GM23248 (cell line): ENCODE measurements at regions not wholly inside any gene's neighbourhood (a gene's known extent, or its start where the extent isn't known, plus 50 kb on each side); places are given as distances from the start of the nearest gene placed in this dataset.
"Not testable (repeated sequence)": the region's sequence is repeated elsewhere in the genome, so short reads cannot be mapped to it uniquely, and the experiment has no call there.

ENCODE experiments used
- DNase-seq: peaks from one replicate; pipeline ENCODE4 v3.0.0-alpha.2; 2015
- H2AFZ ChIP-seq: fragments of 200-600 bp; sonication (generic); 2 replicates; pipeline ENCODE4 v1.6.1; 2016; ENCODE audit warnings: antibody characterized with exemption
- H3F3A ChIP-seq: fragments of 200-600 bp; sonication (generic); 2 replicates; pipeline ENCODE4 v1.6.1; 2016; ENCODE audit warnings: mild to moderate bottlenecking, antibody characterized with exemption, mixed run types; ENCODE audit not compliant: insufficient read depth
- H3K27ac ChIP-seq: fragments of 200-600 bp; sonication (generic); 2 replicates; pipeline ENCODE4 v1.5.1; 2016; ENCODE audit warnings: mild to moderate bottlenecking
- H3K27me3 ChIP-seq: fragments of 200-600 bp; sonication (generic); replicated peaks from 2 replicates; pipeline ENCODE4 v1.6.1; 2016; ENCODE audit warnings: mild to moderate bottlenecking; ENCODE audit not compliant: insufficient read depth
- H3K36me3 ChIP-seq: fragments of 200-600 bp; sonication (generic); 2 replicates; pipeline ENCODE4 v1.6.1; 2016; ENCODE audit warnings: low read depth, mild to moderate bottlenecking
- H3K4me1 ChIP-seq: fragments of 200-600 bp; sonication (generic); 2 replicates; pipeline ENCODE4 v1.6.1; 2016; ENCODE audit warnings: mild to moderate bottlenecking; ENCODE audit not compliant: insufficient read depth
- H3K4me2 ChIP-seq: fragments of 200-600 bp; sonication (generic); one replicate; pipeline ENCODE4 v1.6.1; 2016; ENCODE audit warnings: mild to moderate bottlenecking; ENCODE audit not compliant: unreplicated experiment
- H3K4me3 ChIP-seq: fragments of 200-600 bp; sonication (generic); 2 replicates; pipeline ENCODE4 v1.5.1; 2016; ENCODE audit warnings: mild to moderate bottlenecking
- H3K79me2 ChIP-seq: fragments of 200-600 bp; sonication (generic); 2 replicates; pipeline ENCODE4 v1.6.1; 2016; ENCODE audit warnings: mild to moderate bottlenecking; ENCODE audit not compliant: insufficient read depth
- H3K9ac ChIP-seq: fragments of 200-600 bp; sonication (generic); 2 replicates; pipeline ENCODE4 v1.6.1; 2016; ENCODE audit warnings: mild to moderate bottlenecking
- H3K9me2 ChIP-seq: fragments of 200-600 bp; sonication (generic); 2 replicates; pipeline ENCODE4 v1.6.1; 2016; ENCODE audit warnings: mixed run types, mild to moderate bottlenecking, moderate library complexity; ENCODE audit not compliant: insufficient read depth
- H3K9me3 ChIP-seq: fragments of 200-600 bp; sonication (generic); one replicate; pipeline ENCODE4 v1.6.1; 2017; ENCODE audit warnings: low read depth
- H4K20me1 ChIP-seq: fragments of 200-600 bp; sonication (generic); 2 replicates; pipeline ENCODE4 v1.6.0; 2016; ENCODE audit not compliant: insufficient read depth
- EZH2 ChIP-seq: fragments of 200-600 bp; sonication (generic); IDR thresholded peaks from 2 replicates; pipeline ENCODE4 v1.6.1; 2018; ENCODE audit warnings: antibody characterized with exemption, mild to moderate bottlenecking; ENCODE audit not compliant: insufficient read depth, poor library complexity, severe bottlenecking
- EZH2phosphoT487 ChIP-seq: fragments of 200-600 bp; sonication (generic); IDR thresholded peaks from 2 replicates; pipeline ENCODE4 v1.6.1; 2018; ENCODE audit warnings: antibody characterized with exemption, moderate library complexity, mild to moderate bottlenecking, low read depth; ENCODE audit not compliant: insufficient read depth
- WGBS, 2 experiments: methylation state at CpG; one replicate each; pipeline ENCODE4 v1.1.6; 2015 to 2017; ENCODE audit warnings: low lambda C conversion rate in 2 of 2, low coverage in 1 of 2; ENCODE audit errors: missing lambda C conversion rate in 2 of 2; 5-methylcytosine and 5-hydroxymethylcytosine counted together
- in situ Hi-C: fragments of 300-500 bp; cut with MboI; formaldehyde crosslinking; loops from 2 replicates; pipeline ENCODE4 v1.15.0; 2020

DNA sequence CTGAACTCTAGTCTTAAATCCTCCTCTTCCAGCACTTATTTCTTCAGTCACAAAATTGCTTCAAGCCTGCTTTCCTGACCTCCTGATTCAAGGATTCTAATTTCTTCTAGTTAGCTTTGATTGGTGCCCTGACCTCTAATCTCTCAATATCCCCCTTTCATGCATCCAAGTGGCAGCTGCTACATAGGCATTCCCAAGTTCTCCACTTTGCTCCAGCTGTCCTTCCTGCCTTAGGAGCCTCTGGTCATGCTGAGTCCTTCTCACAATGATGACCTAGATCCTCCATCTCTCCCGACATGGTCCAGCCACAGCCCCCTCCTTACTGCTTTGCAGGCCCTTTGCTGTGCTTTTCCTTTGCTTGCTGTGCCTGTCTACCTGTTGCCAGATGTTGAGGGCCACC lies 347.8 kb upstream of the C2CD4B start:
- Histone ChIP-seq H3K4me1 (no peaks in the 10 kb centered on the region), H3K9ac (no peak overlapping the region), H3K9me2 (no peaks in the 10 kb centered on the region), H3K4me3 (no peak overlapping the region), H3K27ac (no peak overlapping the region), H2AFZ (no peak overlapping the region), H3K9me3 (no peaks in the 10 kb centered on the region), H3K27me3 (no peaks in the 10 kb centered on the region), H3K36me3 (no peaks in the 10 kb centered on the region), H4K20me1 (no peaks in the 10 kb centered on the region), H3F3A (no peaks in the 10 kb centered on the region), H3K79me2 (peaks cover 92% of the 10 kb centered on the region), H3K4me2 (no peak overlapping the region)
- TF ChIP-seq EZH2phosphoT487 (no peak), EZH2 (no peak)
- WGBS, 2 experiments: 48 to 58% methylated on average over 1 of the region's 1 CpG
- DNase-seq: no peak
- in situ Hi-C loops: no loop called here

DNA sequence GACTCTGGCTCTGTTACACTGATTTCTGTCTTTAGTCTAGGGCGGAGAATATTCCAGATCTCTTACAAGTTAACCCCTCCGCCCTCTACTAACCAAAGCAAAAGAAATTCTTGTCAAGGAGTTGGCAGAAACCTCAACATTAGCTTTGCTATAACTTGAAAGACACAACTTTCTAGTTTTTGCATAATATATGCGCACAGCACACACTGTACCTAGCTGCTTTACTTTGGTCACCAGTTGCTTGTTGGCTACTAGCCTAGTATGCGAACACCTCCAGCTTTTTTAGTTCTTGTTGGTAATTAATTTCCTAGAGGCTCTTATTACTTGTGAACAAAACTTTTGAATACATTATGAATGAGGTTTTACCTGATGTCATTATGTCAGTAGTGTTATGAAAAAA lies 348.8 kb upstream of the C2CD4B start:
- Histone ChIP-seq H3K4me3 (no peak overlapping the region), H3K4me2 (no peak overlapping the region), H3K9me3 (no peaks in the 10 kb centered on the region), H3K27me3 (no peaks in the 10 kb centered on the region), H3K27ac (no peak overlapping the region), H3K79me2 (peaks cover 93% of the 10 kb centered on the region), H3K36me3 (no peaks in the 10 kb centered on the region), H3F3A (no peaks in the 10 kb centered on the region), H3K9ac (no peak overlapping the region), H2AFZ (no peak overlapping the region), H4K20me1 (no peaks in the 10 kb centered on the region), H3K9me2 (no peaks in the 10 kb centered on the region), H3K4me1 (no peaks in the 10 kb centered on the region)
- TF ChIP-seq EZH2 (no peak), EZH2phosphoT487 (no peak)
- in situ Hi-C loops: no loop called here
- no peak for DNase-seq
- WGBS, 2 experiments: 94 to 96% methylated on average over 4 of the region's 4 CpGs

DNA sequence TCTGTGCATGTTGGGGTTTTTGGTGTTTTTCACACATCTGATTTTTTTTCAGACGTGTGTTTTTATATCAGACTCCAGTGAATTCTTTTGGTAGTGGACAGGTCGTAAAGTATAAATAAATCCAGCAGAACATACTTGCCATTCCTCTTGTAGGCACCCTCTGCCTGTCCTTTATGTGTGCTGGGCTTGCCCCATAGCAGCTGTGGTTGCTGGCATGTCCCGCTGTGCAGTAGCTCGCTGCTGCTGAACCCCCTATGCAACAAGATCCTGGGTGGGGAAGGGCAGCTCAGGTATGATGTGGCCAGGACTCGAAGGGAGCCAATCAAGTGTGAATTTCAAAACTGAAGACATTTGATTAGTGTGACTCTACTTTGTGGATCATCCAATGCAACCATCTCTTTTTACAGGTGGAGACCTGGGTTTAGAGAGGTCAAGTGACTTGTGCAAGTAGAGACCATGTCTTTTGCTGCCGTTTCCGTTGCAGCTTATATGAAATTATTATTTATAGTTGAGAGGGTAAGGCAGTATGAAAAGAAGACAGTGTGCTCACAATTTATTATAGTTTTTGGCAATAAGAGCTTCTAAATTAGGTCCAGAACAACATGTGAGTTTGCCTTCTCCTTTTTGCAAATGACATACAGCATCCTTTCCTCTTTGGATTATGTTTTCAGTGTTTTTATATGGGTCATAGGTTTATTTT lies 350.8 kb upstream of the C2CD4B start:
- Histone ChIP-seq H3K9me3 (no peaks in the 10 kb centered on the region), H3K9ac (no peak overlapping the region), H3K79me2 (peaks cover 92% of the 10 kb centered on the region), H3K27me3 (no peaks in the 10 kb centered on the region), H3K4me3 (no peak overlapping the region), H2AFZ (no peak overlapping the region), H3F3A (no peaks in the 10 kb centered on the region), H3K4me1 (no peaks in the 10 kb centered on the region), H3K9me2 (no peaks in the 10 kb centered on the region), H3K36me3 (no peaks in the 10 kb centered on the region), H3K27ac (no peak overlapping the region), H3K4me2 (no peak overlapping the region), H4K20me1 (no peaks in the 10 kb centered on the region)
- no peak for DNase-seq
- in situ Hi-C loops: no loop called here
- WGBS, 2 experiments: 57 to 64% methylated on average over 7 of the region's 7 CpGs
- TF ChIP-seq EZH2 (no peak), EZH2phosphoT487 (no peak)

DNA sequence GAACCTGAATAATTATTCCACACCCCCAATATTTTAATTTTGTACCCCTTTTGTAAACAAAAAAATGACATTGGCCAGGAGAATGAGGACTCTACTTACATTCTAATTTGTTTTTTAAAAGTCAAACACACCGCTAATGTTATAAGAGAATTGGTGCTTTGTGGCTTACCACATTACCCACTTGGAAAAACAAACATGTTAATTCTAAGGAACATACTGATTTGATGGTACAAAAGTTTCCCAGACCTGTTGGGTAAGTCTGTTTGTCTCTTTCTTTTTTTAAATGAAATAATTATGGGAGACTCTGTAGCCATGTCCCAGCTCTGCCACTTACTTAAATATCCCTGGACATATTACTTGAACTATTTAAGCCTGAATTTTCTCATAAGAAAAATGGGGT lies 352.5 kb upstream of the C2CD4B start:
- Histone ChIP-seq H2AFZ (no peak overlapping the region), H3K9ac (no peak overlapping the region), H3K9me3 (no peaks in the 10 kb centered on the region), H3K4me1 (peaks cover under 1% of the 10 kb centered on the region; the same call in 1 of the 2 replicates), H3K4me2 (no peak overlapping the region), H3K27me3 (no peaks in the 10 kb centered on the region), H4K20me1 (no peaks in the 10 kb centered on the region), H3K36me3 (no peaks in the 10 kb centered on the region), H3F3A (peaks cover 4% of the 10 kb centered on the region; the same call in 1 of the 2 replicates), H3K79me2 (peaks cover 90% of the 10 kb centered on the region), H3K4me3 (no peak overlapping the region), H3K9me2 (no peaks in the 10 kb centered on the region), H3K27ac (no peak overlapping the region)
- in situ Hi-C loops: no loop called here
- WGBS, 2 experiments: 40 to 51% methylated on average over 1 of the region's 1 CpG
- no peak for DNase-seq
- TF ChIP-seq EZH2 (no peak), EZH2phosphoT487 (no peak)

DNA sequence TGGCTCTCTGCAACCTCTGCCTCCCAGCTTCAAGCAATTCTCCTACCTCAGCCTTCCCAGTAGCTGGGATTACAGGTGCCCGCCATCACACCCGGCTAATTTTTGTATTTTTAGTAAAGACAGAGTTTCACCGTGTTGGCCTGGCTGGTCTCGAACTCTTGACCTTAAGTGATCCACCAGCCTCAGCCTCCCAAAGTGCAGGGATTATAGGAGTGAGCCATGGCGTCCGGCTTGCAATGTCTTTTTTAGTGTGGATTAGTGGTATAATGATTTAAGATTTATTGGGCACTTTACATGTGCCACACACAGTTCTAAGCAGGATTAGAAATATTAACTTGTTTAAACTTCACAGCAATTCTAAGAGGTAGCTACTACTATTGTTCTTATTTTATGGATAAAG lies 353.6 kb upstream of the C2CD4B start:
- H3K4me2 ChIP-seq, H2AFZ ChIP-seq, H3K9me2 ChIP-seq, H3K4me1 ChIP-seq, in situ Hi-C loops, H4K20me1 ChIP-seq, H3K27me3 ChIP-seq, H3K27ac ChIP-seq, H3K4me3 ChIP-seq, H3K36me3 ChIP-seq, DNase-seq, H3K9me3 ChIP-seq, H3K9ac ChIP-seq: not testable (repeated sequence)
- peaks cover 81% of the 10 kb centered on the region for H3K79me2 ChIP-seq
- H3F3A ChIP-seq: peaks cover 12% of the 10 kb centered on the region; the same call in 1 of the 2 replicates
- 94 to 95% methylated on average over 6 of the region's 6 CpGs for WGBS, 2 experiments
